Left lung (tissue), 4 donors: ENCODE measurements at regions not wholly inside any gene's neighbourhood (a gene's known extent, or its start where the extent isn't known, plus 50 kb on each side); places are given as distances from the start of the nearest gene placed in this dataset.
"Not testable (repeated sequence)": the region's sequence is repeated elsewhere in the genome, so short reads cannot be mapped to it uniquely, and the experiment has no call there.

Source experiments
- ATAC-seq: fragments of 200-7000 bp; cut with Tn5 transposase; one replicate; pipeline ENCODE4 v1.9.1; 2020; ENCODE audit warnings: moderate library complexity
- DNase-seq, 4 donors: peaks; one replicate each; pipeline ENCODE4 v3.0.0-alpha.2; 2013 to 2020
- H3K27ac ChIP-seq, 2 donors: fragments of 200-600 bp; sonication (generic) in 1 of 2; one replicate each; pipeline versions ENCODE4 v1.5.0 to v1.8.0; 2020 to 2021
- H3K27me3 ChIP-seq, 2 donors: fragments of 200-600 bp; sonication (generic) in 1 of 2; one replicate each; pipeline versions ENCODE4 v1.5.0 to v1.8.0; 2020 to 2021
- H3K36me3 ChIP-seq, 2 donors: fragments of 200-600 bp; sonication (generic) in 1 of 2; one replicate each; pipeline versions ENCODE4 v1.5.0 to v1.8.0; 2020 to 2021
- H3K4me1 ChIP-seq, 2 donors: fragments of 200-600 bp; one replicate each; pipeline ENCODE4 v1.8.0; 2021
- H3K4me3 ChIP-seq, 2 donors: fragments of 200-600 bp; sonication (generic) in 1 of 2; one replicate each; pipeline versions ENCODE4 v1.5.0 to v1.8.0; 2020 to 2021; ENCODE audit warnings: mild to moderate bottlenecking in 1 of 2
- H3K9me3 ChIP-seq, 2 donors: fragments of 200-600 bp; sonication (generic) in 1 of 2; one replicate each; pipeline versions ENCODE4 v1.5.0 to v1.8.0; 2020 to 2021
- intact Hi-C, 2 donors: fragments of 100-400 bp; cut with DNase I; formaldehyde crosslinking; loops; one replicate each; pipeline versions ENCODE4 v1.11.2 to v1.14.2; 2022
- TF ChIP-seq, protein P1 (sequence below), 2 donors: fragments of 200-600 bp; sonication (generic) in 1 of 2; IDR thresholded peaks; one replicate each; pipeline versions ENCODE4 v1.5.0 to v1.8.0; 2021; ENCODE audit warnings: antibody characterized with exemption in 2 of 2
- donor health status: DM: no; HTN: yes; CAD: no.
- donor health status: DM: no; HTN: no; CAD: no.

DNA sequence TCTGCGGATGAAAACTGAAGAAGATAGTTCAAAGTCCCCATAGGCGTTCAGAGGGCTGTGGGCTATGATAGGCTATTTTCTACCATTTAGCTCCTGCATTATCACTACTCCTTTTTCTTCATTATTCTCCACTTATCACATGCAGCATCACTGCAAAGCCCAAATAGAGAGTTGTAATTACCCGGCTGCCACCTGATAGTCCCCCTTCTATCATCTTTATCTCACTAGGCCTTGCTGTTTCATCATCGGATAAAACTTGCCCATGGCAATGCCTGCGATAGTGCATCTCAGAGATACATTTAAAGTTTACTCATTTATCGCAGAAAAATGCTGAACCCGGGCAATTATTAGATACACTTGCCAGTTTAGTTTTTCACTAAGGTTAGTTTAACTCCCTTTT lies 82.9 kb upstream of the SOX21 start:
- H3K4me3 ChIP-seq = no peak overlapping the region
- intact Hi-C loops = no loop called here
- H3K27ac ChIP-seq = no peak overlapping the region
- H3K9me3 ChIP-seq = no peaks in the 10 kb centered on the region
- ATAC-seq (no peak), DNase-seq (no peak)
- TF ChIP-seq, protein P1, sequence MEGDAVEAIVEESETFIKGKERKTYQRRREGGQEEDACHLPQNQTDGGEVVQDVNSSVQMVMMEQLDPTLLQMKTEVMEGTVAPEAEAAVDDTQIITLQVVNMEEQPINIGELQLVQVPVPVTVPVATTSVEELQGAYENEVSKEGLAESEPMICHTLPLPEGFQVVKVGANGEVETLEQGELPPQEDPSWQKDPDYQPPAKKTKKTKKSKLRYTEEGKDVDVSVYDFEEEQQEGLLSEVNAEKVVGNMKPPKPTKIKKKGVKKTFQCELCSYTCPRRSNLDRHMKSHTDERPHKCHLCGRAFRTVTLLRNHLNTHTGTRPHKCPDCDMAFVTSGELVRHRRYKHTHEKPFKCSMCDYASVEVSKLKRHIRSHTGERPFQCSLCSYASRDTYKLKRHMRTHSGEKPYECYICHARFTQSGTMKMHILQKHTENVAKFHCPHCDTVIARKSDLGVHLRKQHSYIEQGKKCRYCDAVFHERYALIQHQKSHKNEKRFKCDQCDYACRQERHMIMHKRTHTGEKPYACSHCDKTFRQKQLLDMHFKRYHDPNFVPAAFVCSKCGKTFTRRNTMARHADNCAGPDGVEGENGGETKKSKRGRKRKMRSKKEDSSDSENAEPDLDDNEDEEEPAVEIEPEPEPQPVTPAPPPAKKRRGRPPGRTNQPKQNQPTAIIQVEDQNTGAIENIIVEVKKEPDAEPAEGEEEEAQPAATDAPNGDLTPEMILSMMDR (IDR thresholded peaks at IDR 0.05) = no peak
- H3K4me1 ChIP-seq = peaks cover 0 to 3% of the 10 kb centered on the region in 2 donors
- no peaks in the 10 kb centered on the region for H3K27me3 ChIP-seq
- no peaks in the 10 kb centered on the region for H3K36me3 ChIP-seq

DNA sequence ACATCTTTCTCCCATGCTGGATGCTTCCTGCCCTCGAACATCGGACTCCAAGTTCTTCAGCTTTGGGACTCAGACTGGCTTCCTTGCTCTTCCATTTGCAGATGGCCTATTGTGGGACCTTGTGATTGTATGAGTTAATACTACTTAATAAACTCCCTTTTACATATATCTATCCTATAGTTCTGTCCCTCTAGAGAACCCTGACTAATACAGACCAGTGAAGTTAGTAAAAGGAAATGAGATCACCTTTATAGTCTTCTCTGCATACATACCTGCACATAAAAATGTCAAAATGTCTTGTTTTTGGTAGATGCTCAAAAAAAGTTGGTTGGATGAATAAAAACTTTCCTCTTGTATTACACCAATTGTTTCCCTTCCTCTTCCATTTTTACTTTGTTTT lies 73.9 kb upstream of the SOX21 start:
- ATAC-seq, H3K36me3 ChIP-seq, H3K27ac ChIP-seq, DNase-seq, H3K27me3 ChIP-seq, intact Hi-C loops, H3K4me1 ChIP-seq, H3K4me3 ChIP-seq, H3K9me3 ChIP-seq: not testable (repeated sequence)

DNA sequence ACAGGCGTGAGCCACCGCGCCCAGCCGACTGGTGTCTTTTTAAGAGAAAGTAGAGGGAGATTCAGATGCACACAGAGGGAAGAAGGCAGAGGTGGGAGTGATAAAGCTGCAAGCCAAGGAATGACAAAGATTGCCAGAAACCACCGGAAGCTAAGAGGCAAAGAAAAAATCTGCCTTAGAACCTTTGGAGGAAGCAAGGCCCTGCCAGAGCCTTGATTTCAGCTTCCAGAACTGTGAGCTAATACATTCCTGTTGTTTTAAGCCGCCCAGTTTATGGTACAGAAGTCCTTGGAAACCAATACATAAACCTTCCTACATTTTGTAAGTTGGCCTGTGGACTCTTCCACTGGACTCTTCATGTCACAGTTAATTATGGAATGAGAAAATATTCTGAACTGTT lies 71.7 kb upstream of the SOX21 start:
- intact Hi-C loops = no loop called here
- Histone ChIP-seq H3K27ac (no peak overlapping the region), H3K4me3 (no peak overlapping the region), H3K9me3 (peaks cover 0 to 8% of the 10 kb centered on the region in 2 donors), H3K4me1 (no peaks in the 10 kb centered on the region), H3K36me3 (no peaks in the 10 kb centered on the region), H3K27me3 (no peaks in the 10 kb centered on the region)
- DNase-seq = peak in 1 of 4 donors; percentile 44
- ATAC-seq = no peak
- TF ChIP-seq, protein P1 (IDR thresholded peaks at IDR 0.05) = no peak

DNA sequence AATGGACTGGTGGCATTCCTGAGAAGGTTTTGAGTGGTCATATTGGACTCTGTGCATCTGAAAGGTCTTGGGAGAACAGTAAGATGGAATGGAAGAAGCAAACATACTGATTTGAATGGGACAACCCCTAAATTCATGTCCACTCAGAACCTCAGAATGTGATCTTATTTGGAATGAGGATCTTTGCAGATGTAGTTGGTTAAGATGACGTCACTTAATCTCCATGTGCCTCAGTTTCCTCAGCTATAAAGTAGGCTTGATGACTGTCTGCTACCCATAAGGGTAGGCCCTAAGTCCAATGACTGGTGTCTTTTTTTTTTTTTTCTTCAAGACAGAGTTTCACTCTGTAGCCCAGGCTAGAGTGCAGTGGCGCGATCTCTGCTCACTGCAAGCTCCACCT lies 71.1 kb upstream of the SOX21 start:
- Histone ChIP-seq H3K27ac (no peak overlapping the region), H3K4me3 (no peak overlapping the region), H3K27me3 (no peaks in the 10 kb centered on the region), H3K9me3 (peaks cover 0 to 8% of the 10 kb centered on the region in 2 donors), H3K36me3 (no peaks in the 10 kb centered on the region), H3K4me1 (no peaks in the 10 kb centered on the region)
- TF ChIP-seq, protein P1 (IDR thresholded peaks at IDR 0.05) = no peak
- intact Hi-C loops = no loop called here
- DNase-seq (no peak), ATAC-seq (no peak)

DNA sequence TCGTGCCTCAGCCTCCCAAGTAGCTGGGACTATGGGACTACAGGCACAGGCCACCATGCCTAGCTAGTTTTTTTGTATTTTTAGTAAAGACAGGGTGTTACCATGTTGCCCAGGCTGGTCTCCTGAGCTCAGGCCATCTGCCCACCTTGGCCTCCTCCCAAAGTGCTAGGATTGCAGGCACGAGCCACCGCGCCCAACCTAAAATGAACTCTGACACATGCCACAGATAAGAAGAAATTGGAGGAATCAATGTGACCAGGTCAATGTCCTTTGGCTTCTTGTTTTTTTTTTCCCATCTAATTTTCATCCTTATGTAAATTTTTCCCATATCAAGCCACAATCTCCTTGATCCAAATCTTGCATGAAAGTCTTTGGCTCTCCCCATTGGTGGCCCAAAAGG lies 68.1 kb upstream of the SOX21 start:
- H3K4me1 ChIP-seq = no peaks in the 10 kb centered on the region
- no peaks in the 10 kb centered on the region for H3K36me3 ChIP-seq
- intact Hi-C loops = no loop called here
- ATAC-seq = no peak
- no peak for DNase-seq
- no peaks in the 10 kb centered on the region for H3K27me3 ChIP-seq
- H3K27ac ChIP-seq = no peak overlapping the region
- TF ChIP-seq, protein P1 (IDR thresholded peaks at IDR 0.05) = no peak
- peaks cover 0 to 8% of the 10 kb centered on the region in 2 donors for H3K9me3 ChIP-seq
- no peak overlapping the region for H3K4me3 ChIP-seq

DNA sequence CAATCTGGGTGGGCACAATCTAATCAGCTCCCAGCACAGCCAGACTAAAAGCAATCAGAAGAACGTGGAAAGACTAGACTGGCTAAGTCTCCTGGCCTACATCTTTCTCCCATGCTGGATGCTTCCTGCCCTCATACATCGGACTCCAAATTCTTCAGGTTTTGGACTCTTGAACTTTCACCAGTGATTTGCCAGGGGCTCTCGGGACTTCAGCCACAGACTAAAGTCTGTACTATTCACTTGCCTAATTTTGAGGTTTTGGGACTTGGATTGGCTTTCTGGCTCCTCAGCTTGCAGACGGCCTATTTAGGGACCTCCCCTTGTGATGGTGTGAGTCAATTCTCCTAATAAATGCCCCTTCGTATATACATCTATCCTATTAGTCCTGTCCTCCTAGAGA lies 66.6 kb upstream of the SOX21 start:
- H3K4me1 ChIP-seq = no peaks in the 10 kb centered on the region
- no peaks in the 10 kb centered on the region for H3K36me3 ChIP-seq
- no peak overlapping the region for H3K4me3 ChIP-seq
- no peaks in the 10 kb centered on the region for H3K27me3 ChIP-seq
- peaks cover 0 to 8% of the 10 kb centered on the region in 2 donors for H3K9me3 ChIP-seq
- intact Hi-C loops = no loop called here
- ATAC-seq (no peak), DNase-seq (no peak)
- TF ChIP-seq, protein P1 (IDR thresholded peaks at IDR 0.05) = no peak
- H3K27ac ChIP-seq = no peak overlapping the region
